PC-3 (cell line): ENCODE measurements at regions not wholly inside any gene's neighbourhood (a gene's known extent, or its start where the extent isn't known, plus 50 kb on each side); places are given as distances from the start of the nearest gene placed in this dataset.

Experiments used
- ATAC-seq: fragments of 200-7000 bp; cut with Tn5 transposase; 2 replicates; pipeline ENCODE4 v1.9.1; 2020; ENCODE audit warnings: mild to moderate bottlenecking, moderate library complexity
- BruUV-seq: library from RNA; stranded (reverse); fragments of 400-500 nt; replicated peaks from 2 replicates; lab custom pipeline; 2021; lab: Mats Ljungman, UMichigan
- CTCF ChIA-PET: fragments of 300-600 bp; sonication (Branson Sonifier 250); formaldehyde crosslinking; loops from one replicate; lab custom pipeline; 2022; ENCODE audit warnings: antibody characterized with exemption; lab: Charles Lee
- POLR2A ChIA-PET: fragments of 300-600 bp; sonication (Branson Sonifier 250); formaldehyde crosslinking; loops from one replicate; lab custom pipeline; 2022; ENCODE audit warnings: antibody characterized with exemption; ENCODE audit not compliant: unreplicated experiment; lab: Charles Lee
- DNase-seq: peaks from one replicate; pipeline ENCODE4 v3.0.0-alpha.2; 2015
- H2AFZ ChIP-seq: fragments of 300-600 bp; sonication (generic); 2 replicates; pipeline ENCODE4 v1.6.0; 2016; ENCODE audit warnings: antibody characterized with exemption, low read length
- H3F3A ChIP-seq: fragments of 300-600 bp; sonication (generic); one replicate; pipeline ENCODE4 v1.6.0; 2017; ENCODE audit warnings: antibody characterized with exemption, low read length, control low read depth, mild to moderate bottlenecking; ENCODE audit not compliant: unreplicated experiment
- H3K27ac ChIP-seq: fragments of 300-600 bp; sonication (generic); 2 replicates; pipeline ENCODE4 v1.5.1; 2016; ENCODE audit warnings: mild to moderate bottlenecking, low read length
- H3K27me3 ChIP-seq: fragments of 300-600 bp; sonication (generic); 2 replicates; pipeline ENCODE4 v1.6.1; 2016; ENCODE audit warnings: low read length, mixed read lengths
- H3K36me3 ChIP-seq: fragments of 300-600 bp; sonication (generic); 2 replicates; pipeline ENCODE4 v1.6.1; 2016; ENCODE audit warnings: low read depth, mixed run types, low read length, mixed read lengths
- H3K4me1 ChIP-seq: fragments of 300-600 bp; sonication (generic); 2 replicates; pipeline ENCODE4 v1.5.1; 2016; ENCODE audit warnings: low read length; ENCODE audit not compliant: insufficient read depth
- H3K4me2 ChIP-seq: fragments of 300-600 bp; sonication (generic); 2 replicates; pipeline ENCODE4 v1.6.0; 2016; ENCODE audit warnings: low read length
- H3K4me3 ChIP-seq: fragments of 300-600 bp; sonication (generic); 2 replicates; pipeline ENCODE4 v1.5.1; 2016; ENCODE audit warnings: mild to moderate bottlenecking, low read length, mixed read lengths
- H3K79me2 ChIP-seq: fragments of 300-600 bp; sonication (generic); 2 replicates; pipeline ENCODE4 v1.6.1; 2017; ENCODE audit warnings: low read length, mixed read lengths
- H3K9ac ChIP-seq: fragments of 300-600 bp; sonication (generic); 2 replicates; pipeline ENCODE4 v1.6.0; 2016; ENCODE audit warnings: mild to moderate bottlenecking, low read length
- H3K9me2 ChIP-seq: fragments of 300-600 bp; sonication (generic); replicated peaks from 2 replicates; pipeline ENCODE4 v1.6.1; 2016; ENCODE audit warnings: mixed run types, low read length, mixed read lengths
- H3K9me3 ChIP-seq: fragments of 300-600 bp; sonication (generic); 2 replicates; pipeline ENCODE4 v1.6.1; 2016; ENCODE audit warnings: low read length, mixed read lengths
- H4K20me1 ChIP-seq: fragments of 300-600 bp; sonication (generic); 2 replicates; pipeline ENCODE4 v1.6.1; 2016; ENCODE audit warnings: low read length, mixed read lengths
- EZH2 ChIP-seq: fragments of 300-600 bp; sonication (generic); IDR thresholded peaks from one replicate; pipeline ENCODE4 v1.6.1; 2017; ENCODE audit warnings: antibody characterized with exemption, mild to moderate bottlenecking, low read length; ENCODE audit not compliant: unreplicated experiment
- EZH2phosphoT487 ChIP-seq: fragments of 300-600 bp; sonication (generic); IDR thresholded peaks from 2 replicates; pipeline ENCODE4 v1.6.1; 2018; ENCODE audit warnings: mild to moderate bottlenecking, antibody characterized with exemption, low read length, borderline replicate concordance
- intact Hi-C: fragments of 100-400 bp; cut with micrococcal nuclease; formaldehyde crosslinking; loops from 2 replicates; pipeline ENCODE4 v1.9.0; 2023
- TF ChIP-seq, protein P1 (sequence below): fragments of 300-600 bp; sonication (generic); conservative IDR thresholded peaks from 2 replicates; pipeline ENCODE4 v1.5.1; 2017; ENCODE audit warnings: antibody characterized with exemption, low read depth, mild to moderate bottlenecking, low read length

DNA sequence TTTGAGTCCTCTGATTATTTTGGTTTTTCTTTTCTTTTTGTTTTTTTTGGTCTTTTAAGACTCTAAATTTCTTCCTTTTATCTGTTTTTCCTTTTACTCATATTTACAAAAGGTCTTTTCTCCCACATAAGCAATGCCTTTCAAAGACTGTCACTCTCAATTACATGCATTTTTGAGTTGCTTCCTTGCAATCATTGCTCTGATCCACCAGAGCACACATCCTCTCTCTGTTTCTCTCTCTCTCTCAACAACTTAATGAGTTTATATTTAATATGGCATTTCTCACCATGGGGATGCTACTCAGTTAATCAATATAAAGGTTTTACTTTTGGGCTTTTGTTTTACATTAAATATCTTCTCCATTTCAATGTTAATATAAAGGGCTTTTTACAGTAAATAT, 62.7 kb upstream of the OR10AD1 start:
- H2AFZ ChIP-seq: no peak overlapping the region
- intact Hi-C loops: no loop called here

DNA sequence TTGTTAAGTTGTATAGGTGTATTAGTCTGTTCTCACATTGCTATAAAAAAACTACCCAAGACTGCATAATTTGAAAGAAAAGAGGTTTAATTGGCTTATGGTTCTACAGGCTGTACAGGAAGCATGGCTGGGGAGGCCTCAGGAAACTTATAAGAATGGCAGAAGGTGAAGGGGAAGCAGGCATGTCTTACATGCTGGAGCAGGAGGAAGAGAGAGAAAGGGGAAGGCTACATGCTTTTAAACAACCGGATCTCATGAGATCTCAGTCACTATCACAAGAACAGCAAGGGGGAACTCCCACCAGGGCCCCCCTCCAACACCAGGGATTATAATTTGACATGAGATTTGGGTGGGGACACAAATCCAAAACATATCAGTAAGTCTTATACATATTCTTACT, 60.5 kb upstream of the OR10AD1 start:
- ATAC-seq: no peak
- no peak for DNase-seq
- Histone ChIP-seq H4K20me1 (no peaks in the 10 kb centered on the region), H3K4me2 (no peak overlapping the region), H3K27ac (no peak overlapping the region), H3F3A (no peaks in the 10 kb centered on the region), H3K9ac (no peak overlapping the region), H3K9me2 (no peaks in the 10 kb centered on the region), H3K4me3 (no peak overlapping the region), H2AFZ (no peak overlapping the region), H3K9me3 (no peaks in the 10 kb centered on the region), H3K4me1 (no peaks in the 10 kb centered on the region), H3K27me3 (peaks cover 71% of the 10 kb centered on the region), H3K36me3 (no peaks in the 10 kb centered on the region), H3K79me2 (no peaks in the 10 kb centered on the region)
- TF ChIP-seq EZH2phosphoT487: no peak
- no peak for TF ChIP-seq EZH2
- TF ChIP-seq, protein P1, sequence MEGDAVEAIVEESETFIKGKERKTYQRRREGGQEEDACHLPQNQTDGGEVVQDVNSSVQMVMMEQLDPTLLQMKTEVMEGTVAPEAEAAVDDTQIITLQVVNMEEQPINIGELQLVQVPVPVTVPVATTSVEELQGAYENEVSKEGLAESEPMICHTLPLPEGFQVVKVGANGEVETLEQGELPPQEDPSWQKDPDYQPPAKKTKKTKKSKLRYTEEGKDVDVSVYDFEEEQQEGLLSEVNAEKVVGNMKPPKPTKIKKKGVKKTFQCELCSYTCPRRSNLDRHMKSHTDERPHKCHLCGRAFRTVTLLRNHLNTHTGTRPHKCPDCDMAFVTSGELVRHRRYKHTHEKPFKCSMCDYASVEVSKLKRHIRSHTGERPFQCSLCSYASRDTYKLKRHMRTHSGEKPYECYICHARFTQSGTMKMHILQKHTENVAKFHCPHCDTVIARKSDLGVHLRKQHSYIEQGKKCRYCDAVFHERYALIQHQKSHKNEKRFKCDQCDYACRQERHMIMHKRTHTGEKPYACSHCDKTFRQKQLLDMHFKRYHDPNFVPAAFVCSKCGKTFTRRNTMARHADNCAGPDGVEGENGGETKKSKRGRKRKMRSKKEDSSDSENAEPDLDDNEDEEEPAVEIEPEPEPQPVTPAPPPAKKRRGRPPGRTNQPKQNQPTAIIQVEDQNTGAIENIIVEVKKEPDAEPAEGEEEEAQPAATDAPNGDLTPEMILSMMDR: no peak
- POLR2A ChIA-PET: no interaction called here
- BruUV-seq: no TSS peak
- intact Hi-C loops: no loop called here
- CTCF ChIA-PET: no interaction called here

More for the DNA sequence above, 62.7 kb upstream of the OR10AD1 start:
- Histone ChIP-seq H3K27ac (no peak overlapping the region), H3K4me2 (no peak overlapping the region), H3K9me2 (no peaks in the 10 kb centered on the region), H3F3A (no peaks in the 10 kb centered on the region), H3K9me3 (no peaks in the 10 kb centered on the region), H4K20me1 (no peaks in the 10 kb centered on the region), H3K4me3 (no peak overlapping the region), H3K36me3 (no peaks in the 10 kb centered on the region), H3K9ac (no peak overlapping the region), H3K79me2 (no peaks in the 10 kb centered on the region), H3K27me3 (peaks cover 67% of the 10 kb centered on the region), H3K4me1 (no peaks in the 10 kb centered on the region)
- ATAC-seq (no peak), DNase-seq (no peak)
- BruUV-seq: no TSS peak
- ChIA-PET POLR2A (no interaction called here), CTCF (no interaction called here)
- TF ChIP-seq EZH2 (no peak), EZH2phosphoT487 (no peak)
- TF ChIP-seq, protein P1: no peak

DNA sequence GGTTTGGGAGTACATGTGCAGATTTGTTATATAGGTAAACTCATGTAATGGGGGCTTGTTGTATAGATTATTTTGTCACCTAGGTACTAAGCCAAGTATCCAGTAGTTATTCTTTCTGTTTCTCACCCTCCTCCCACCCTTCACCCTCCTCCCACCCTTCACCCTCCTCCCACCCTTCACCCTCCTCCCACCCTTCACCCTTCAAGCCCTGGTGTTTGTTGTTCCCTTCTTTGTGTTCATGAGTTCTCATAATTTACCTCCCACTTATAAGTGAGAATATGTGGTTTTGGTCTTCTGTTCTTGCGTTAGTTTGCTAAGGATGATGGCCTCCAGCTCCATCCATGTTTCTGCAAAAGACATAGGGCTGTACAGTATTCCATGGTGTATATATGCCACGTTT, 58.7 kb upstream of the OR10AD1 start:
- Histone ChIP-seq H3K9ac (no peak overlapping the region), H3K4me2 (no peak overlapping the region), H3K9me2 (no peaks in the 10 kb centered on the region), H3K79me2 (no peaks in the 10 kb centered on the region), H3K4me1 (no peaks in the 10 kb centered on the region), H3F3A (no peaks in the 10 kb centered on the region), H2AFZ (no peak overlapping the region), H3K36me3 (no peaks in the 10 kb centered on the region), H3K27ac (no peak overlapping the region), H4K20me1 (no peaks in the 10 kb centered on the region), H3K9me3 (no peaks in the 10 kb centered on the region), H3K4me3 (no peak overlapping the region), H3K27me3 (peaks cover 65% of the 10 kb centered on the region)
- no peak for DNase-seq
- ATAC-seq: no peak
- intact Hi-C loops: no loop called here
- TF ChIP-seq EZH2phosphoT487 (no peak), EZH2 (no peak)
- TF ChIP-seq, protein P1: no peak
- BruUV-seq: no TSS peak
- CTCF ChIA-PET: no interaction called here
- POLR2A ChIA-PET: no interaction called here
